Spleen (tissue), 11 donors: ENCODE measurements at regions not wholly inside any gene's neighbourhood (a gene's known extent, or its start where the extent isn't known, plus 50 kb on each side); places are given as distances from the start of the nearest gene placed in this dataset.
A peak's percentile ranks its signal among the peaks of the same experiment; 100 is the strongest.

Experiments used
- DNase-seq: peaks from one replicate; pipeline ENCODE4 v3.0.0-alpha.2; 2020
- H3K27ac ChIP-seq, 8 donors: fragments of 200-600 bp; sonication (generic) in 7 of 8; 1 replicate in 4 of 8; 2 replicates in 4 of 8; pipeline versions ENCODE4 v1.5.0 to v1.8.0; 2016 to 2021; ENCODE audit warnings: inconsistent platforms in 4 of 8, mild to moderate bottlenecking in 4 of 8, moderate library complexity in 1 of 8
- H3K27me3 ChIP-seq, 7 donors: fragments of 200-600 bp; sonication (generic) in 6 of 7; replicated peaks in 1 of 7; 1 replicate in 4 of 7; 2 replicates in 3 of 7; pipeline versions ENCODE4 v1.5.0 to v1.8.0; 2016 to 2021; ENCODE audit warnings: inconsistent platforms in 3 of 7, mild to moderate bottlenecking in 1 of 7
- H3K36me3 ChIP-seq, 6 donors: fragments of 200-600 bp; sonication (generic) in 5 of 6; 1 replicate in 4 of 6; 2 replicates in 2 of 6; pipeline versions ENCODE4 v1.5.0 to v1.8.0; 2016 to 2021; ENCODE audit warnings: inconsistent platforms in 2 of 6
- H3K4me1 ChIP-seq, 6 donors: fragments of 200-600 bp; sonication (generic) in 5 of 6; 1 replicate in 3 of 6; 2 replicates in 3 of 6; pipeline versions ENCODE4 v1.5.0 to v1.8.0; 2016 to 2021; ENCODE audit warnings: inconsistent platforms in 3 of 6
- H3K4me3 ChIP-seq, 8 donors: fragments of 200-600 bp; sonication (generic) in 7 of 8; 1 replicate in 4 of 8; 2 replicates in 4 of 8; pipeline versions ENCODE4 v1.5.0 to v1.8.0; 2016 to 2021; ENCODE audit warnings: inconsistent platforms in 4 of 8, mild to moderate bottlenecking in 4 of 8, moderate library complexity in 2 of 8
- H3K9me3 ChIP-seq, 8 donors: fragments of 200-600 bp; sonication (generic) in 7 of 8; 1 replicate in 4 of 8; 2 replicates in 4 of 8; pipeline versions ENCODE4 v1.5.0 to v1.8.0; 2016 to 2021; ENCODE audit warnings: inconsistent platforms in 4 of 8
- CTCF ChIP-seq, 11 experiments: fragments of 200-600 bp in 7 of 11; fragments of 450-650 bp in 4 of 11; sonication (generic) in 4 of 11; IDR thresholded peaks in 8 of 11; conservative IDR thresholded peaks in 3 of 11; 1 replicate in 7 of 11; 2 replicates in 4 of 11; pipeline versions ENCODE4 v1.4.0 to v1.8.0; 2016 to 2021; ENCODE audit warnings: antibody characterized with exemption in 11 of 11, inconsistent platforms in 4 of 11, mild to moderate bottlenecking in 1 of 11
- POLR2A ChIP-seq, 3 donors: fragments of 450-650 bp; IDR thresholded peaks; one replicate each; pipeline ENCODE4 v1.5.1; 2017; ENCODE audit warnings: antibody characterized with exemption in 3 of 3, mild to moderate bottlenecking in 1 of 3
- POLR2AphosphoS5 ChIP-seq, 3 donors: sonication (generic); formaldehyde crosslinking; IDR thresholded peaks; one replicate each; pipeline ENCODE4 v1.5.1; 2017; ENCODE audit warnings: antibody characterized with exemption in 3 of 3
- WGBS, 5 donors: extraction: QIAGEN DNeasy Blood & Tissue Kit in 3 of 5; methylation state at CpG; one replicate each; pipeline versions ENCODE4 v1.1.5 to v1.1.7; 2013 to 2018; 5-methylcytosine and 5-hydroxymethylcytosine counted together
- intact Hi-C: fragments of 100-400 bp; cut with DNase I; formaldehyde crosslinking; loops from one replicate; pipeline ENCODE4 v1.15.0; 2023; ENCODE audit warnings: low total_unique reads
- donor health status: healthy with polysubstance abuse.
- donor health status: DM: no; HTN: no; CAD: no; lungs with moderate emphysema.
- donor health status: DM: no; HTN: no; CAD: no.
- donor health status: Bipolar disorder and iron deficiency.
- donor health status: healthy.
- donor health status: DM: no; HTN: no; CAD: no.
- donor health status: DM: yes; HTN: yes; CAD: no.

- Histone ChIP-seq H3K27ac (no peak overlapping the region), H3K4me1 (peaks cover 6 to 14% (median 12%) of the 10 kb centered on the region in 6 donors), H3K9me3 (no peaks in the 10 kb centered on the region), H3K4me3 (no peak overlapping the region), H3K36me3 (no peaks in the 10 kb centered on the region), H3K27me3 (peaks cover 0 to 58% (median 33%) of the 10 kb centered on the region in 7 donors)
- DNase-seq, result no peak
- intact Hi-C loops, result no loop called here
- 45 to 94% (median 88%) methylated on average over 1 of the region's 1 CpG for WGBS, 5 donors
- TF ChIP-seq POLR2A (IDR thresholded peaks at IDR 0.05), result no peak
- no peak for TF ChIP-seq CTCF (IDR thresholded peaks at IDR 0.05 in 8 of 11, conservative IDR thresholded peaks at IDR 0.05 in 3 of 11)
- TF ChIP-seq POLR2AphosphoS5 (IDR thresholded peaks at IDR 0.05), result no peak
Observed at GRCh38 chr3:44020143-44020542, 221.5 kb upstream of the TOPAZ1 start.

- H3K4me1 ChIP-seq, result peaks cover 6 to 14% (median 12%) of the 10 kb centered on the region in 6 donors
- 3 to 5% (median 3%) methylated on average over 50 to 53 of the region's 53 CpGs for WGBS, 5 donors
- peak overlapping the region; percentile 12 to 66 (median 23) for H3K4me3 ChIP-seq
- no peak for DNase-seq
- intact Hi-C loops, result no loop called here
- no peaks in the 10 kb centered on the region for H3K36me3 ChIP-seq
- no peak overlapping the region for H3K27ac ChIP-seq
- H3K9me3 ChIP-seq, result no peaks in the 10 kb centered on the region
- H3K27me3 ChIP-seq, result peaks cover 0 to 67% (median 33%) of the 10 kb centered on the region in 7 donors
- TF ChIP-seq POLR2A (IDR thresholded peaks at IDR 0.05), result no peak
- TF ChIP-seq POLR2AphosphoS5 (IDR thresholded peaks at IDR 0.05), result peak in 1 of 3 donors; percentile 10
Observed at GRCh38 chr3:44021651-44022594, 219.8 kb upstream of the TOPAZ1 start.

GRCh38 chr3:44023961-44024593 lies 217.6 kb upstream of the TOPAZ1 start:
- Histone ChIP-seq H3K36me3 (no peaks in the 10 kb centered on the region), H3K27ac (no peak overlapping the region), H3K4me3 (no peak overlapping the region), H3K27me3 (peaks cover 0 to 83% (median 33%) of the 10 kb centered on the region in 7 donors), H3K4me1 (peaks cover 6 to 14% (median 12%) of the 10 kb centered on the region in 6 donors), H3K9me3 (no peaks in the 10 kb centered on the region)
- intact Hi-C loops, result no loop called here
- no peak for DNase-seq
- 90 to 97% (median 92%) methylated on average over 11 of the region's 11 CpGs for WGBS, 5 donors
- no peak for TF ChIP-seq POLR2A (IDR thresholded peaks at IDR 0.05)
- TF ChIP-seq POLR2AphosphoS5 (IDR thresholded peaks at IDR 0.05), result no peak
- no peak for TF ChIP-seq CTCF (IDR thresholded peaks at IDR 0.05 in 8 of 11, conservative IDR thresholded peaks at IDR 0.05 in 3 of 11)

DNA sequence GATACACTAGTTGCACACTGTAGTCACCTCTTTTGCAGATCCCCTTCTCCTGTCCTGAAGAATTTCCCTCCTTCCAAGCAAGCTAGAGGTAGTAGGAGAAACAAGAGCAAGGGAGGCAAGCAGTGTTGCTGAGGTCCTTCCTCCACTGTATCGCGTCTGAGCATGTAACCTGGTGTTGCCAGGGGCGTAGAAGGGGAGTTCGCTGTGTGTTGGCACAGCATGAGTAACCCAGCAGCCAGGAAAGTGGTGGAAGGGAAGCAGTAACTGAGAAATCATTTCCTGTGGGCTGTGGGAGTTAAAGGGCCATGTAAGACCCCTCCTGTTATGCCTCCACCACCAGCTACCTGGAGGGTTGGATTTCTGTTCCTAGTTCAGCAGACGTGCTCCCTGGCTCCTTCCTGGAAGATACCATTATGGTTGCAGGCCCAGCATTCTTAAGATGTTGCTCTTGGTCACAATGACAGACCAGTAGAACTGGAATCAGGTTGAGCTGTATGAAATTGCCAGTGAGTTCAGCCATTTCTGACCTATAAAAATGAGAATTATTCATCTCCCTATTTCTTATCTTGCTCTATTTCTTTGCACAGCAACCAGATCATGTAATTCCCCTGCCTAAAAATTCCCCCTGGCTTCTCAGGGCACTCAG lies 215.3 kb upstream of the TOPAZ1 start:
- intact Hi-C loops, result no loop called here
- Histone ChIP-seq H3K27ac (no peak overlapping the region), H3K4me3 (no peak overlapping the region), H3K36me3 (no peaks in the 10 kb centered on the region), H3K27me3 (peaks cover 0 to 61% (median 27%) of the 10 kb centered on the region in 7 donors), H3K9me3 (no peaks in the 10 kb centered on the region), H3K4me1 (peaks cover 6 to 13% (median 12%) of the 10 kb centered on the region in 6 donors)
- WGBS, 5 donors, result 25 to 65% (median 48%) methylated on average over 5 of the region's 5 CpGs
- no peak for DNase-seq
- TF ChIP-seq POLR2AphosphoS5 (IDR thresholded peaks at IDR 0.05), result no peak
- TF ChIP-seq CTCF (IDR thresholded peaks at IDR 0.05 in 8 of 11, conservative IDR thresholded peaks at IDR 0.05 in 3 of 11), result no peak
- no peak for TF ChIP-seq POLR2A (IDR thresholded peaks at IDR 0.05)
